Endodermal cell (in vitro differentiated cells): ENCODE measurements at regions not wholly inside any gene's neighbourhood (a gene's known extent, or its start where the extent isn't known, plus 50 kb on each side); places are given as distances from the start of the nearest gene placed in this dataset.

Source experiments
- DNase-seq: peaks from one replicate; pipeline ENCODE4 v3.0.0-alpha.2; 2017
- H3K27ac ChIP-seq: 2 replicates; pipeline ENCODE4 v1.5.1; 2013; ENCODE audit warnings: mild to moderate bottlenecking, low read depth, low read length, moderate library complexity
- H3K27me3 ChIP-seq: 2 replicates; pipeline ENCODE4 v1.6.1; 2013; ENCODE audit warnings: mild to moderate bottlenecking, low read length, moderate library complexity; ENCODE audit not compliant: insufficient read depth, control insufficient read depth, poor library complexity, severe bottlenecking
- H3K36me3 ChIP-seq: 2 replicates; pipeline ENCODE4 v1.7.0; 2013; ENCODE audit warnings: mild to moderate bottlenecking, low read length, moderate library complexity; ENCODE audit not compliant: control insufficient read depth, insufficient read depth
- H3K4me1 ChIP-seq: one replicate; pipeline ENCODE4 v1.7.0; 2013; ENCODE audit warnings: low read length; ENCODE audit not compliant: control insufficient read depth, insufficient read depth
- H3K4me3 ChIP-seq: 2 replicates; pipeline ENCODE4 v1.5.1; 2013; ENCODE audit warnings: mild to moderate bottlenecking, low read length, moderate library complexity
- H3K9ac ChIP-seq: 2 replicates; pipeline ENCODE4 v1.6.1; 2013; ENCODE audit warnings: mild to moderate bottlenecking, low read length, moderate library complexity; ENCODE audit not compliant: poor library complexity, severe bottlenecking; ENCODE audit errors: extremely low read depth
- H3K9me3 ChIP-seq: 2 replicates; pipeline ENCODE4 v1.6.1; 2013; ENCODE audit warnings: mild to moderate bottlenecking, low read length, moderate library complexity; ENCODE audit not compliant: control insufficient read depth
- H3K27ac Mint-ChIP-seq: 2 replicates; pipeline ENCODE4 v1.8.0; 2020; ENCODE audit warnings: mixed read lengths
- H3K27me3 Mint-ChIP-seq: 2 replicates; pipeline ENCODE4 v1.8.0; 2021; ENCODE audit warnings: mild to moderate bottlenecking, mixed read lengths; ENCODE audit not compliant: insufficient read depth
- H3K36me3 Mint-ChIP-seq: 2 replicates; pipeline ENCODE4 v1.8.0; 2020; ENCODE audit warnings: low read depth, mixed read lengths
- H3K4me1 Mint-ChIP-seq: 2 replicates; pipeline ENCODE4 v1.8.0; 2020; ENCODE audit warnings: mixed read lengths
- H3K4me3 Mint-ChIP-seq: 2 replicates; pipeline ENCODE4 v1.8.0; 2020; ENCODE audit warnings: mild to moderate bottlenecking, moderate library complexity, mixed read lengths
- H3K9me3 Mint-ChIP-seq: 2 replicates; pipeline ENCODE4 v1.8.0; 2020; ENCODE audit warnings: mild to moderate bottlenecking, mixed read lengths
- CTCF ChIP-seq: fragments of 200-600 bp; sonication (generic); conservative IDR thresholded peaks from 2 replicates; pipeline ENCODE4 v1.5.0; 2021; ENCODE audit warnings: antibody characterized with exemption, mild to moderate bottlenecking
- WGBS, 2 experiments: methylation state at CpG; one replicate each; pipeline versions ENCODE4 v1.1.5 to v1.1.7; 2013; ENCODE audit warnings: missing lambda C conversion rate in 2 of 2, mixed read lengths in 1 of 2; ENCODE audit not compliant: insufficient coverage in 1 of 2, insufficient read length in 1 of 2; 5-methylcytosine and 5-hydroxymethylcytosine counted together

DNA sequence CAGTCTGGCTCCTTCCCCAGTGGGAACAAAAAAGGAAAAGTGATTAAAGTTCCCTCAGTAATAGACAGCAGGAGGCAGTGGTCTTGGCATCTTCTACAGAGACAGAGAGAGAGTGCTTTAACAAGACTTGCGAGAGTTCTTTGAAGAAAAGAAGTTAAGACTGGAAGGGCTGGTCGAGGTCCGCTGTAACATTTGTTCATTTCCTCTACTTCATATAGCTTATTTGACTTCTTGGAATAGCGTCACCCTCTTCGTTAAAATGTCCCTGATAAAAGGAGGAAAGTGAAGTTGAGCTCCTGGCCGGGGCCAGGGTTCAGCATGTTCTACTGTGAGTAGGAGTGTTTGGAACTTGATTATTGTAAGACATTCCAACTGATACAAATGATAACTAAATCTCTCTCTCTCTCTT lies 179.8 kb downstream of the SLIT2 start:
- no peaks in the 10 kb centered on the region for H3K36me3 Mint-ChIP-seq
- H3K27ac Mint-ChIP-seq = no peak overlapping the region
- no peak for DNase-seq
- peaks cover 13% of the 10 kb centered on the region for H3K4me1 ChIP-seq
- no peak overlapping the region for H3K9ac ChIP-seq
- H3K4me3 ChIP-seq = no peak overlapping the region
- H3K9me3 ChIP-seq = no peaks in the 10 kb centered on the region
- no peaks in the 10 kb centered on the region for H3K36me3 ChIP-seq
- TF ChIP-seq CTCF = peak; percentile 53
- H3K27ac ChIP-seq = peak overlapping the region; percentile 1
- whole genome bisulfite sequencing, 2 experiments = 80 to 90% methylated on average over 1 to 6 of the region's 6 CpGs
- peaks cover 26% of the 10 kb centered on the region for H3K27me3 ChIP-seq
- H3K4me1 Mint-ChIP-seq = peaks cover 25% of the 10 kb centered on the region
- H3K4me3 Mint-ChIP-seq = no peak overlapping the region
- H3K9me3 Mint-ChIP-seq = no peaks in the 10 kb centered on the region
- H3K27me3 Mint-ChIP-seq = peaks cover 9% of the 10 kb centered on the region

DNA sequence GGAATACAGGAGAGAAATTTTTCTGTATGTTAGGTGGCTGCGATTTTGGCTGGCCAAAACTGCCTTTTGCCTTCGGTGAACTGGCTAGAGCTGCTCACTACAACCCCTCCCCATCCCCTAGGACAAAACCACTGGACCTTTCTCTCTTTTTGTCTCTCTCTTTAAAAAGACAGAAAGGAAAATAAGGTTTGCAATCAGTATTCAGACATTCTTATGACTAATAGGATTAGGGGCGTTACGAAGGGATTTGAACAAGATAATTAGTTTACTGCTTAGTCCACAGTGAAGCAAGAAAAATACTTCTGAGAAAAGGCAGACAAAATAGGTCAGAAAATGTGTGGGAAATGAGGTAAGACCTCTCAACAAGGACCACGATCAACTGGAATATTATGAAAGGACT lies 180.4 kb downstream of the SLIT2 start:
- Mint-ChIP-seq H3K27me3 (peaks cover 7% of the 10 kb centered on the region), H3K27ac (no peak overlapping the region), H3K4me3 (no peak overlapping the region), H3K4me1 (peaks cover 25% of the 10 kb centered on the region), H3K36me3 (no peaks in the 10 kb centered on the region), H3K9me3 (no peaks in the 10 kb centered on the region)
- Histone ChIP-seq H3K9me3 (no peaks in the 10 kb centered on the region), H3K27me3 (peaks cover 22% of the 10 kb centered on the region), H3K27ac (peak overlapping the region; percentile 1), H3K9ac (no peak overlapping the region), H3K4me1 (peaks cover 13% of the 10 kb centered on the region), H3K36me3 (no peaks in the 10 kb centered on the region), H3K4me3 (no peak overlapping the region)
- 63 to 84% methylated on average over 3 to 5 of the region's 5 CpGs for WGBS, 2 experiments
- TF ChIP-seq CTCF = no peak
- DNase-seq = no peak

DNA sequence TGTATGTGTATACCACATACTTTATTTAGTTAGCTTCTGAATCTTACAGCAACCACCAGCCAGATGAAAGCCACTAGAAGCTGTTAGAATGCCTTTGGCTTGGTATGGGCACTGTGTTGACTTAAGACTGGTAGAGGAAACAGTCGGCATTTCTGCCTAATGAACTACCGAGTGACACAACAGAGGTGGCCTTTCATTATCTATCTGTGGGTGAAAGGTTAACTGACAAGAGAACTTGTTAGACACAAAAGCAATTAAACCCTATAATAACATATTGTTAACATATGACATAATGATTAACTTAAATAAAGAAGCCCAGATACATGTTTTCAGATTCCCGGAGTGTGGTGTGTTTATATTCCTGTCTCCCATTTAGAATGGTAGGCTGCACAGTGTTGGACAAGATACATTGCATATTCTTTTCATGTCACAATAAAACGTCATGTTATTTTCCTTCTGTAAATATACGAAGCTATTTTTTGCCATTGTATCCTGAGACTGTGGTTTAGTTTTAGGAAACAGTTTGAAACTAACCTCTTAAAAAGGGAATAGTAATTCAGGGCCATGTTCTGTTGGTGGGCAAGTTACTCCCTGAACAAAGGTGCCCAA lies 181.5 kb downstream of the SLIT2 start:
- H3K36me3 ChIP-seq = no peaks in the 10 kb centered on the region
- no peak for TF ChIP-seq CTCF
- peaks cover 22% of the 10 kb centered on the region for H3K27me3 ChIP-seq
- H3K4me3 Mint-ChIP-seq = no peak overlapping the region
- H3K27ac ChIP-seq = no peak overlapping the region
- H3K4me1 ChIP-seq = peaks cover 9% of the 10 kb centered on the region
- no peaks in the 10 kb centered on the region for H3K9me3 Mint-ChIP-seq
- no peaks in the 10 kb centered on the region for H3K36me3 Mint-ChIP-seq
- H3K27ac Mint-ChIP-seq = no peak overlapping the region
- 86 to 91% methylated on average over 1 to 5 of the region's 5 CpGs for WGBS, 2 experiments
- peaks cover 7% of the 10 kb centered on the region for H3K27me3 Mint-ChIP-seq
- no peak overlapping the region for H3K9ac ChIP-seq
- H3K4me1 Mint-ChIP-seq = peaks cover 19% of the 10 kb centered on the region
- no peaks in the 10 kb centered on the region for H3K9me3 ChIP-seq
- H3K4me3 ChIP-seq = no peak overlapping the region
- DNase-seq = no peak
